HG02759 (cell line): ENCODE measurements at regions not wholly inside any gene's neighbourhood (a gene's known extent, or its start where the extent isn't known, plus 50 kb on each side); places are given as distances from the start of the nearest gene placed in this dataset.
"Not testable (repeated sequence)": the region's sequence is repeated elsewhere in the genome, so short reads cannot be mapped to it uniquely, and the experiment has no call there.

Source experiments
- ATAC-seq: cut with Tn5 transposase; IDR thresholded peaks from one replicate; pipeline ENCODE4 v1.9.1; 2021; ENCODE audit warnings: mild to moderate bottlenecking, moderate library complexity; ENCODE audit not compliant: unreplicated experiment

- ATAC-seq, result no peak
Measured at GRCh38 chr2:61774351-61774750, 79.5 kb downstream of the FAM161A start.

- no peak for ATAC-seq
Measured at GRCh38 chr2:61771904-61772845, 81.7 kb downstream of the FAM161A start.

DNA sequence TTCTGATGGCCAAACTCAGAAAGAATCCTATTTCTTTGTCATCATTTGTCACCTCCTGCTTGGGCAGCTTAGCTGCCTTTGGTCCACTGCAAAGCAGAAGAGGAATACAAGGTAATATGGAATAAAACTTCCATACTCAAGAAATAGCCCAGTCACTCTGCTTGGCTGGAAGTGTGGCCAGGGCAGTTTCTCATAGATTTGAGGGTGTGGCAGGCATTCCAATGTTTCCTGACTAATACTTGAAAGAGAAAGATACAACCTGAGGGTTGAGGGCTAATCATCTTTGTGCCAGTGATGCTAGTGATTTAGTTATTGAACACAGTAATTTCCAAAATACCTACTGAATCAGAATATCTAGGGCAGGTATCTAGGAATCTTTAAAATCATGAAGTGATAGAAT, 83.1 kb downstream of the FAM161A start:
- ATAC-seq, result no peak

DNA sequence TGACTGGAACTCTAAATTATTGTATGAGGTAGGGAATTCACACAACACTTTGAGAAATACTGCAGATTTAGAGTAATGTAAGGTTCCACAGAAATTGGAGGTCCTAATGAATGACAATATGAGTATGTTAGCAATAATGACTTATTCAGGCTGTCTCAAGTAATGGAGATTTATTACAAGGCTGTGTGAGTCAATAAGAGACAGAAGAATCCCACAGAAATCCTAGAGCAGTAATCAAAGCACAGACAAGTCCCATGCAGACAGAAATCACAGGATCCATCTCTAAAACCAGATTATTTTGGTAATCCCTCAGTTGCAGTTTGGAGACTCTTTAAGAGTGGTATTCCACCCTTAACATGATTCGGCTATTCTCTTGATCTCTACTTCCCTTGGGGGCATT, 83.6 kb downstream of the FAM161A start:
- no peak for ATAC-seq

DNA sequence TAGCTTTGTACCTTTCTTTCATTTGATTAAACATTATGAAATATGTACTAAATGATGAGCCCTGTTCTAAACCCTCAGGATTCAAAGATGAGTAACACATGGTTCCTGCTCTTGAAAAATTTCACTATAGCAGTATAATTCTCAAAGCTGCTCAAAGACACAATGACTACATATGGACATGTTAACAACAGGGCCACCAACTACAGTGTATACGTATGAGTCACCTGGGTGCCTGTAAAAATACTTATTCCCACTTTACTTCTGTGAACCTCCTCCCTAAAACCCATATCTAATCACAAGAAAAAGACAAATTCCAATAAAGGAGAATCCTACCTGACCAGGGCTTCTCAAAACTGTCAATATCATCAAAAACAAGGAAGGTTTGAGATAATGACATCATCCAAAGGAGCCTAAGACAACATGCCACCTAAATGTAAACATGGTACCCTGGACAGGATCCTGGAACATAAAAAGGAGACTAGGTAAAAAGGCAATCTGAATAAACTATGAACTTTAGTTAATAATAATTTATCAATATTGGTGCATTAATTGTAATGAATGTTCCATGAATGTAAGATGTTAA, 84.7 kb downstream of the FAM161A start:
- no peak for ATAC-seq

- peak; percentile 99 for ATAC-seq
Measured at GRCh38 chr2:61764035-61764800, 89.6 kb downstream of the FAM161A start.

- peak; percentile 16 for ATAC-seq
Measured at GRCh38 chr2:61763605-61764034, 90.2 kb downstream of the FAM161A start.

- ATAC-seq, result no peak
Measured at GRCh38 chr2:61762292-61762691, 91.6 kb downstream of the FAM161A start.

GRCh38 chr2:61759718-61760117, 94.1 kb downstream of the FAM161A start:
- no peak for ATAC-seq

GRCh38 chr2:61759005-61759404, 94.9 kb downstream of the FAM161A start:
- ATAC-seq, result no peak

DNA sequence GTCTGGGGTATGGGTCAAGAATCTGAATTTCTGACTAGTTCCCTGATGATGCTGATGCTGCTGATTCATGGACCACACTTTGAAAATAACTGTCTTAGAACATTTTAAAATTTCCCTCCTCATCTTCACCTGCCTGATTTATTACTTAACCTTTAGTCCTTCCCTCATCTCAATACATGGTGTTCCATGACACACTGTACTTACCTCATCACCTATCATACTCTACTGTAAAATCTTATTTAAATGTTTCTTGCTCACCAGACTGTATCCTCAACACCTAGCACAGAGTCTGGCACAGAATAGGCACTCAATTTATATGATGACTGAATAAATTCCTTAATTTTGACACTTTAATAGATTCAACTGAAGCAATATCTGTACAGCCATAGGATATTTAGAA, 95.7 kb downstream of the FAM161A start:
- no peak for ATAC-seq

- ATAC-seq, result no peak
Measured at GRCh38 chr2:61753512-61753911, 100.3 kb downstream of the FAM161A start.

DNA sequence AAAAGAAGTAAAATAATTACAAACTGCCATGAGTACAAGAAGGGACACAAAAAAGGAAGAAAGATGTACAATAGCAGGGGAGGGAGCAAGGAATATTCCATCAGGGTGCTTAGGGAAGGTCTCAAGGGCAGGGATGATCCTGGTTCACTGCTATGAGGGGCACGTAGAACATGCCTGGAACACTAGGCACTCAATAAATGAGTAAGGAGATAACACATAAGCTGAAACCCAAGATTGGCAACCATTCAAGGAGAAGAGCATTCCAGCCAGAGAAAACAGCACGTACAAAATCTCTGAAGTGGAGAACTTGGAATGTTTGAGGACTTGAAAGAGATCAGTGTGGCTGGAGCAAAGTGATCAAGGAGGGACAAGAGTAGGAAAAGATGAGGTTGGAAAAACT, 103.2 kb downstream of the FAM161A start:
- ATAC-seq, result no peak

DNA sequence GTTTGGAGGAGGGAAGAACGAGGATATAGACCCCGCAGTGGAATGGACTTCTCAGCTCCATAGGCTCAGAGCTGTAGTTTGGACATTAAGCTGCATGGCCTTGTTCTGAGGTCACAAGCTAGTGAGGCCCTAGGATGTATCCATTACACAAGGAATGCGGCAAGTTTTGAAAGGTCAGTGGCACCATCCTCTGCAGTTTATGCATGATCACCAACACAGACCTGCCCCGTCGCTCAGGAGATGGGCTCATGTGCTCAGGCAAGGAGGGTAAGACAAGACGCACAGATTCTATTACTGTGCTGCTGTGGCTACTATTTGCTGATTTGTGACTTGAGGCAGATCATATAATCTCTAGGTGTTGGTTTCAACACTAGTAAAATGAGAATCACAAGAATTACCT, 110.9 kb downstream of the FAM161A start:
- ATAC-seq, result no peak

GRCh38 chr2:61737841-61738240, 116.0 kb downstream of the FAM161A start:
- ATAC-seq, result no peak

DNA sequence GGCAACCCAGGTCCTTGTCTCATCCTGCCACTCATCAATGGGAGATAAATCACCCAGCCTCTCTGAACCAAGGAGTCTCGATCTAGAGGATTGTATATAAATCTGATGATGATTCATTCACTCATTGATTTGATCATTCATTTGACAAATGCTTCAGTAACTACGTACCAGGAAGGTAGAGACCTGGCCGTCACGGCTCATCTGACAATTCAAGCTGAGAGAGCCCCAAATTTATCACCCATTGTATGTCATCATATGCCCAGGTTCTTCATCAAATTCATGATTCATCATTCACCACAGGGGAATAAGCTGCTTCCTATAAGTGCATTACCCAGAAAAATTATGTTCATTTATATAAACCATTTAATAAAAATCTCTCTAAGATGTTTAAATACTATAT, 116.9 kb downstream of the FAM161A start:
- no peak for ATAC-seq

DNA sequence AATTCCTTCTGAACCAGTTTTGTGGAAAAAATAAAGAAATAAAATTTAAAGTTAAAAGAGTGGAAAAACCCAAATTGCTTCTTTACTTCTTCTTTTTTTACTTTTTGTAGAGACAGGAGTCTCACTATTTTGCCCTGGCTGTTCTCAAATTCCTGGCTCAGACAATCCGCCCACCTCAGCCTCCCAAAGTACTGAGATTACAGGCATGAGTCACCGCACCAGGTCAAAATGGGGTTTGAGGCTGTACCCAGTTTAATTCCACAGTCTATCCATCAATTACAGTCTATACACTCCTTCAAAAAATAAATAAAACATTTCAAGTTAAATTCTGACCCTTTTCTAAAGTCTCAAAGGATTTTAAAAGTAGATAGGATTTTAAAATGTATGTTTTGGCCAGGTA, 120.3 kb downstream of the FAM161A start:
- ATAC-seq, result no peak

DNA sequence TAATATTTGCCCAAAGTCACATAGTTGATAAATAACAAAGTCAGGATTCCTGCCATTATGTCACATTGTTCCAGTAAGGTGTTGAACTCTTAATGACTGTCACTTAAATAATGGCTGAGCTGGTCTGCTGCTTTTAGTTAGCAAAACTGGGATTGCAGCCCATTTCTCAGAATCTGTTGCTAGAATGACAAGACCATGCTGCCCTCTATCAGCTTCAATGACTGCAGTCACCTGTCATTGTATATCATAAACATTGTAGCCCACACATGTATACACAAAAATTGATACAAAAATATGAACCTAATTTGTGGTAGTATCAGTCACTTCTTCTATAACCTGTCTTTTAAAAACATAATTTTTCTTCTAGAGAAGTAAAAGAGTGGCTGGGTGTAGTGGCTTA, 121.1 kb downstream of the FAM161A start:
- ATAC-seq, result no peak

- no peak for ATAC-seq
Measured at GRCh38 chr2:61727746-61728145, 126.1 kb downstream of the FAM161A start.

DNA sequence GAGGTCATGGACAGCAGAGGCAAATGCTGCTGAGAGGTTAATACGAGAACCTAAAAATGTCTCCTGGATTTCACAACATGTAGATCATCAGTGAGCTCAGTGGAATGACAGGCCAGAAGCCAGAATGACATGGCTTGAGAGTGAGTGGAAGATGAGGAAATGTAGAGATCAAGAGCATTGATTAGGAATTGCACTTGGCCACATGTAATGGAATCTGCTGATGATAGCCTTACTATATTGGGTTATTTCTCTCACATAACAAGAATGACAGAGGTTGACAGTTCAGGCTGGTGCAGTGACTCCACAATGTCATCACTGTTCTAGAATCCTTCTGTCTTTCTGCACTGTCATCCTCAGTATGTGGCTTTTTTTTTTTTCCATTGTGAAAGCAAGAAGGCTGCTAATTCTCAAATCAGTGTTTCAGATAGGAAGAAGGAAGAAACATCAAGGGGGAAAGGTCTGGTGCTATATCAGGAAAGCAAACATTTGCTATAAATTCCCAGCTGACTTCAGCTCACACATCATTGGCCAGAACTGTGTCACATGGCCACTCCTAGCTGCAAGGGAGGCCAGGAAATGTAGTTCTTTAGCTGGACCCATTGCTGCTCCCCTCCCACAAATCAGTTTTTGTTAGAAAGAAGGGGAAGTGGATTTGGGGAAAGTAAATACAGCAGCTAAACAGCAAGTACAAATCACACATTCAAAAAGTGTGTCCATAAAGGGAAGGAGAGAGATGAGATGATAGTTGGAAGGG, 127.2 kb downstream of the FAM161A start:
- no peak for ATAC-seq

- not testable (repeated sequence) for ATAC-seq
Measured at GRCh38 chr2:61723364-61723763, 130.5 kb downstream of the FAM161A start.
